ENCODE measurements at regions not wholly inside any gene's neighbourhood (a gene's known extent, or its start where the extent isn't known, plus 50 kb on each side); places are given as distances from the start of the nearest gene placed in this dataset.

DNA sequence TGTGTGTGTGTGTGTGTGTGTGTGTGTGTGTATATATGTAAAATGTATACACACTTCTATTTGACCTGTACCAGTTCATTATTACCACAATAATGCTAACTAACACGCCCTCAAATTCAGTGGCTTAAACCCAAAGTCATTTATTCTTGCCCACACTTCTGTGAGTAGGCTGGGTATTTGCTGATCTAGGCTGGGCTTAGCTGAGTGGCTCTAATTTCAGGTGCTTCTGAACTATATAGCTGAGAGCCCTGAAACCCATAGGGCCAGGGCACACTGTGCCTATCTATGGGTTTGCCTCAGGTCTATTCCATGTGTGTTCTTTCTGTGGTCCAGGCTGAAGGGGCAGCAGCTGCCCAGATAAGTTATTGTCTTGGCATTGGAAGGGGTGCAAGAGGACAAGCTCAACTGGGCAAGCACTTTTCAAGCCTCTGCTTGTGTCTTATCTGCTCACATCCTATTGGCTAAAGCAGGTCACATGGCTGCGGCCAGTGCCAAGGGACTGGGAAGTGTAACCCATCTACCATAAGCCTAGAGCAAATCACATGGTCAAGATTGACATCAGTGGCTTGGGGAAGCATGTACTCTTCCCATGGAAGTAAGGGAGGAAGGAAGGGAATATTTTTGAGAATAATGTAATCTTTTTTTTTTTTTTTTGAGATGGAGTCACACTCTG is 139.9 kb downstream of the PALM2AKAP2 start:
- TF ChIP-seq, protein P1, sequence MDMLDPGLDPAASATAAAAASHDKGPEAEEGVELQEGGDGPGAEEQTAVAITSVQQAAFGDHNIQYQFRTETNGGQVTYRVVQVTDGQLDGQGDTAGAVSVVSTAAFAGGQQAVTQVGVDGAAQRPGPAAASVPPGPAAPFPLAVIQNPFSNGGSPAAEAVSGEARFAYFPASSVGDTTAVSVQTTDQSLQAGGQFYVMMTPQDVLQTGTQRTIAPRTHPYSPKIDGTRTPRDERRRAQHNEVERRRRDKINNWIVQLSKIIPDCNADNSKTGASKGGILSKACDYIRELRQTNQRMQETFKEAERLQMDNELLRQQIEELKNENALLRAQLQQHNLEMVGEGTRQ (IDR thresholded peaks at IDR 0.05; ENCODE audit: low read depth, low read length), result peak; percentile 40; the same call in 1 of the 2 replicates
- TF ChIP-seq, protein P2, sequence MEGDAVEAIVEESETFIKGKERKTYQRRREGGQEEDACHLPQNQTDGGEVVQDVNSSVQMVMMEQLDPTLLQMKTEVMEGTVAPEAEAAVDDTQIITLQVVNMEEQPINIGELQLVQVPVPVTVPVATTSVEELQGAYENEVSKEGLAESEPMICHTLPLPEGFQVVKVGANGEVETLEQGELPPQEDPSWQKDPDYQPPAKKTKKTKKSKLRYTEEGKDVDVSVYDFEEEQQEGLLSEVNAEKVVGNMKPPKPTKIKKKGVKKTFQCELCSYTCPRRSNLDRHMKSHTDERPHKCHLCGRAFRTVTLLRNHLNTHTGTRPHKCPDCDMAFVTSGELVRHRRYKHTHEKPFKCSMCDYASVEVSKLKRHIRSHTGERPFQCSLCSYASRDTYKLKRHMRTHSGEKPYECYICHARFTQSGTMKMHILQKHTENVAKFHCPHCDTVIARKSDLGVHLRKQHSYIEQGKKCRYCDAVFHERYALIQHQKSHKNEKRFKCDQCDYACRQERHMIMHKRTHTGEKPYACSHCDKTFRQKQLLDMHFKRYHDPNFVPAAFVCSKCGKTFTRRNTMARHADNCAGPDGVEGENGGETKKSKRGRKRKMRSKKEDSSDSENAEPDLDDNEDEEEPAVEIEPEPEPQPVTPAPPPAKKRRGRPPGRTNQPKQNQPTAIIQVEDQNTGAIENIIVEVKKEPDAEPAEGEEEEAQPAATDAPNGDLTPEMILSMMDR (conservative IDR thresholded peaks at IDR 0.05; ENCODE audit: low read depth, low read length), result no peak
- TF ChIP-seq BHLHE40 (IDR thresholded peaks at IDR 0.05; ENCODE audit: low read depth, low read length) (no peak), SMC3 (IDR thresholded peaks at IDR 0.05; ENCODE audit: low read depth, low read length) (no peak), CHD1 (IDR thresholded peaks at IDR 0.05; ENCODE audit: low read depth, low read length) (no peak), POLR2A (IDR thresholded peaks at IDR 0.05; ENCODE audit: low read depth, low read length) (no peak), RFX5 (IDR thresholded peaks at IDR 0.05; ENCODE audit: low read depth, low read length) (no peak)

Data from IMR-90 (cell line).